ENCODE measurements at regions not wholly inside any gene's neighbourhood (a gene's known extent, or its start where the extent isn't known, plus 50 kb on each side); places are given as distances from the start of the nearest gene placed in this dataset.

GRCh38 chr5:17896605-17897004 lies 262.3 kb downstream of the TAF11L14 start:
- TF ChIP-seq CTCF (conservative IDR thresholded peaks at IDR 0.05; ENCODE audit: low read depth in 2 of 2): no peak
- TF ChIP-seq EZH2 (IDR thresholded peaks at IDR 0.05; ENCODE audit: low read depth, unreplicated experiment): no peak
- no peak for TF ChIP-seq ETS1 (IDR thresholded peaks at IDR 0.05)
- no peak for TF ChIP-seq POLR2AphosphoS5 (IDR thresholded peaks at IDR 0.05; ENCODE audit: low read depth)
- no peak for TF ChIP-seq REST (IDR thresholded peaks at IDR 0.05; ENCODE audit: unreplicated experiment)
- no peak for TF ChIP-seq EZH2phosphoT487 (IDR thresholded peaks at IDR 0.05; ENCODE audit: unreplicated experiment)
